GM18867 (cell line): ENCODE measurements at regions not wholly inside any gene's neighbourhood (a gene's known extent, or its start where the extent isn't known, plus 50 kb on each side); places are given as distances from the start of the nearest gene placed in this dataset.
A peak's percentile ranks its signal among the peaks of the same experiment; 100 is the strongest.

Experiments
- ATAC-seq: cut with Tn5 transposase; IDR thresholded peaks from one replicate; pipeline ENCODE4 v1.9.1; 2021; ENCODE audit warnings: mild to moderate bottlenecking, moderate library complexity; ENCODE audit not compliant: unreplicated experiment

GRCh38 chr11:29318134-29318845 is 698.5 kb downstream of the KCNA4 start:
- ATAC-seq: no peak

GRCh38 chr11:29317694-29318093 is 699.1 kb downstream of the KCNA4 start:
- ATAC-seq: no peak

- no peak for ATAC-seq
Observed at GRCh38 chr11:29315275-29315674, 701.6 kb downstream of the KCNA4 start.

GRCh38 chr11:29314211-29314610 is 702.6 kb downstream of the KCNA4 start:
- no peak for ATAC-seq

GRCh38 chr11:29312812-29313211 is 704.0 kb downstream of the KCNA4 start:
- no peak for ATAC-seq

- no peak for ATAC-seq
Observed at GRCh38 chr11:29310725-29311342, 706.0 kb downstream of the KCNA4 start.

GRCh38 chr11:29309992-29310391 is 706.8 kb downstream of the KCNA4 start:
- ATAC-seq: no peak

GRCh38 chr11:29306527-29306926 is 710.3 kb downstream of the KCNA4 start:
- no peak for ATAC-seq

- ATAC-seq: no peak
Observed at GRCh38 chr11:29305456-29306232, 711.2 kb downstream of the KCNA4 start.

- no peak for ATAC-seq
Observed at GRCh38 chr11:29300420-29300819, 716.4 kb downstream of the KCNA4 start.

GRCh38 chr11:29296680-29297079 is 720.1 kb downstream of the KCNA4 start:
- ATAC-seq: no peak

- peak; percentile 98 for ATAC-seq
Observed at GRCh38 chr11:29293825-29294224, 723.0 kb downstream of the KCNA4 start.

- ATAC-seq: no peak
Observed at GRCh38 chr11:29282088-29282487, 734.7 kb downstream of the KCNA4 start.

GRCh38 chr11:29281271-29281777 is 735.5 kb downstream of the KCNA4 start:
- ATAC-seq: no peak

- ATAC-seq: peak; percentile 82
Observed at GRCh38 chr11:29280452-29280851, 736.4 kb downstream of the KCNA4 start.

GRCh38 chr11:29279716-29280115 is 737.1 kb downstream of the KCNA4 start:
- no peak for ATAC-seq

- no peak for ATAC-seq
Observed at GRCh38 chr11:29272019-29272654, 744.7 kb downstream of the KCNA4 start.

- no peak for ATAC-seq
Observed at GRCh38 chr11:29271616-29272015, 745.2 kb downstream of the KCNA4 start.

- no peak for ATAC-seq
Observed at GRCh38 chr11:29268733-29269132, 748.1 kb downstream of the KCNA4 start.

- ATAC-seq: no peak
Observed at GRCh38 chr11:29265792-29266191, 751.0 kb downstream of the KCNA4 start.

GRCh38 chr11:29265381-29265780 is 751.4 kb downstream of the KCNA4 start:
- no peak for ATAC-seq
